IMR-90 (cell line): ENCODE measurements at regions not wholly inside any gene's neighbourhood (a gene's known extent, or its start where the extent isn't known, plus 50 kb on each side); places are given as distances from the start of the nearest gene placed in this dataset.

ENCODE experiments used
- ATAC-seq: fragments of 200-7000 bp; cut with Tn5 transposase; 2 replicates; pipeline ENCODE4 v1.9.1; 2020; ENCODE audit warnings: low read depth, mild to moderate bottlenecking, moderate library complexity
- BruUV-seq: library from RNA; stranded (reverse); fragments of 400-500 nt; replicated peaks from 2 replicates; lab custom pipeline; 2021; lab: Mats Ljungman, UMichigan
- CTCF ChIA-PET: fragments of 300-600 bp; formaldehyde crosslinking; extraction: SDS; loops from one replicate; lab custom pipeline; 2021; ENCODE audit warnings: antibody characterized with exemption; lab: Yijun Ruan, JAX
- POLR2A ChIA-PET: fragments of 300-600 bp; sonication (Branson Sonifier 250); formaldehyde crosslinking; loops from one replicate; lab custom pipeline; 2022; ENCODE audit warnings: antibody characterized with exemption; ENCODE audit not compliant: unreplicated experiment; lab: Charles Lee
- DNase-seq: peaks from one replicate; pipeline ENCODE4 v3.0.0; 2013
- H2AFZ ChIP-seq: replicated peaks from 2 replicates; pipeline ENCODE3; 2013; ENCODE audit warnings: low read length, mild to moderate bottlenecking; ENCODE audit not compliant: poor library complexity
- H2AK5ac ChIP-seq: 2 replicates; pipeline ENCODE4 v1.6.1; 2013; ENCODE audit warnings: low read depth, low read length, inconsistent platforms
- H2AK9ac ChIP-seq: replicated peaks from 2 replicates; pipeline ENCODE3; 2013; ENCODE audit warnings: mild to moderate bottlenecking, low read depth, low read length, moderate library complexity; ENCODE audit not compliant: poor library complexity
- H2BK120ac ChIP-seq: 2 replicates; pipeline ENCODE4 v1.6.1; 2013; ENCODE audit warnings: low read depth, low read length, inconsistent platforms
- H2BK15ac ChIP-seq: 3 replicates; pipeline ENCODE4 v1.6.1; 2013; ENCODE audit warnings: low read depth, low read length, inconsistent platforms
- H2BK20ac ChIP-seq: 2 replicates; pipeline ENCODE4 v1.6.1; 2013; ENCODE audit warnings: low read depth, mild to moderate bottlenecking, inconsistent platforms, low read length, moderate library complexity
- H2BK5ac ChIP-seq: 2 replicates; pipeline ENCODE4 v1.6.1; 2013; ENCODE audit warnings: mild to moderate bottlenecking, low read depth, low read length, inconsistent platforms; ENCODE audit not compliant: poor library complexity, severe bottlenecking
- H3K14ac ChIP-seq: replicated peaks from 2 replicates; pipeline ENCODE4 v1.6.1; 2013; ENCODE audit warnings: low read depth, low read length, inconsistent platforms
- H3K18ac ChIP-seq: 2 replicates; pipeline ENCODE4 v1.6.1; 2013; ENCODE audit warnings: low read depth, low read length, control low read depth
- H3K23ac ChIP-seq: 2 replicates; pipeline ENCODE4 v1.6.1; 2013; ENCODE audit warnings: low read depth, low read length, inconsistent platforms
- H3K27ac ChIP-seq: 2 replicates; pipeline ENCODE4 v1.5.1; 2013; ENCODE audit warnings: mild to moderate bottlenecking, control low read depth, low read length; ENCODE audit not compliant: insufficient read depth
- H3K27me3 ChIP-seq: 2 replicates; pipeline ENCODE4 v1.6.1; 2013; ENCODE audit warnings: low read length; ENCODE audit not compliant: control insufficient read depth, insufficient read depth
- H3K36me3 ChIP-seq: 2 replicates; pipeline ENCODE4 v1.6.1; 2013; ENCODE audit warnings: low read length, mixed read lengths; ENCODE audit not compliant: control insufficient read depth, insufficient read depth
- H3K4ac ChIP-seq: 2 replicates; pipeline ENCODE4 v1.6.1; 2013; ENCODE audit warnings: low read depth, low read length, inconsistent platforms
- H3K4me1 ChIP-seq: 2 replicates; pipeline ENCODE4 v1.6.1; 2013; ENCODE audit warnings: low read length, mixed read lengths; ENCODE audit not compliant: control insufficient read depth, insufficient read depth
- H3K4me2 ChIP-seq: 2 replicates; pipeline ENCODE4 v1.6.1; 2013; ENCODE audit warnings: low read depth, mild to moderate bottlenecking, control low read depth, low read length, moderate library complexity
- H3K4me3 ChIP-seq: 2 replicates; pipeline ENCODE4 v1.5.1; 2013; ENCODE audit warnings: low read depth, mild to moderate bottlenecking, control low read depth, low read length, moderate library complexity; ENCODE audit not compliant: insufficient read depth
- H3K56ac ChIP-seq: 2 replicates; pipeline ENCODE4 v1.6.1; 2013; ENCODE audit warnings: low read length, inconsistent platforms; ENCODE audit not compliant: insufficient read depth; ENCODE audit errors: extremely low read depth
- H3K79me1 ChIP-seq, 2 experiments: 2 replicates each; pipeline ENCODE4 v1.6.1; 2013; ENCODE audit warnings: low read length in 2 of 2, inconsistent platforms in 1 of 2, low read depth in 1 of 2
- H3K9ac ChIP-seq: 2 replicates; pipeline ENCODE4 v1.6.1; 2013; ENCODE audit warnings: low read depth, low read length, control low read depth
- H3K9me1 ChIP-seq: 2 replicates; pipeline ENCODE4 v1.6.1; 2013; ENCODE audit warnings: low read length, inconsistent platforms; ENCODE audit not compliant: insufficient read depth
- H3K9me3 ChIP-seq: 2 replicates; pipeline ENCODE4 v1.6.1; 2013; ENCODE audit warnings: low read length; ENCODE audit not compliant: control insufficient read depth, insufficient read depth
- H4K20me1 ChIP-seq: 2 replicates; pipeline ENCODE4 v1.6.1; 2013; ENCODE audit warnings: low read length, inconsistent platforms; ENCODE audit not compliant: insufficient read depth
- H4K5ac ChIP-seq: 2 replicates; pipeline ENCODE4 v1.6.1; 2013; ENCODE audit warnings: mild to moderate bottlenecking, low read depth, low read length, control low read depth
- H4K8ac ChIP-seq, 2 experiments: 2 replicates each; pipeline ENCODE4 v1.6.1; 2013; ENCODE audit warnings: low read depth in 2 of 2, low read length in 2 of 2, control low read depth in 1 of 2, inconsistent platforms in 1 of 2
- H4K91ac ChIP-seq: 2 replicates; pipeline ENCODE4 v1.6.1; 2013; ENCODE audit warnings: low read depth, low read length, inconsistent platforms; ENCODE audit not compliant: insufficient read depth
- CEBPB ChIP-seq: IDR thresholded peaks from 2 replicates; pipeline ENCODE4 v1.6.1; 2012; ENCODE audit warnings: low read depth, low read length, improper control_type of control experiment
- MAFK ChIP-seq: IDR thresholded peaks from 2 replicates; pipeline ENCODE4 v1.6.1; 2012; ENCODE audit warnings: low read depth, low read length, improper control_type of control experiment
- MAZ ChIP-seq: IDR thresholded peaks from 2 replicates; pipeline ENCODE4 v1.6.1; 2012; ENCODE audit warnings: low read depth, mild to moderate bottlenecking, low read length, improper control_type of control experiment, moderate library complexity, borderline replicate concordance
- POLR2A ChIP-seq: IDR thresholded peaks from 2 replicates; pipeline ENCODE4 v1.6.1; 2012; ENCODE audit warnings: mild to moderate bottlenecking, low read depth, low read length
- SMC3 ChIP-seq: fragments of 150-350 bp; IDR thresholded peaks from 2 replicates; pipeline ENCODE4 v1.6.1; 2016; ENCODE audit warnings: low read depth, mild to moderate bottlenecking, antibody characterized with exemption, low read length, moderate library complexity
- WGBS, 2 experiments: methylation state at CpG; one replicate each; pipeline versions ENCODE4 v1.1.5 to v1.1.7; 2013; ENCODE audit warnings: missing lambda C conversion rate in 2 of 2; ENCODE audit not compliant: insufficient read length in 1 of 2; ENCODE audit errors: extremely low coverage in 2 of 2; 5-methylcytosine and 5-hydroxymethylcytosine counted together
- dilution Hi-C: fragments of 300-500 bp; cut with HindIII; formaldehyde crosslinking; loops from one replicate; pipeline ENCODE4 v1.14.3; 2018; ENCODE audit warnings: low sequenced_read_pairs; ENCODE audit not compliant: unreplicated experiment
- in situ Hi-C: fragments of 300-500 bp; cut with MboI; formaldehyde crosslinking; loops from 3 replicates; pipeline ENCODE4 v1.14.3; 2019; ENCODE audit warnings: low sequenced_read_pairs, inconsistent platforms, mixed read lengths
- intact Hi-C: fragments of 100-400 bp; cut with micrococcal nuclease; formaldehyde crosslinking; loops from 2 replicates; pipeline ENCODE4 v1.10.0; 2022
- TF ChIP-seq, protein P1 (sequence below): fragments of 150-350 bp; IDR thresholded peaks from 2 replicates; pipeline ENCODE4 v1.6.1; 2016; ENCODE audit warnings: low read depth, mild to moderate bottlenecking, low read length, moderate library complexity, borderline replicate concordance

DNA sequence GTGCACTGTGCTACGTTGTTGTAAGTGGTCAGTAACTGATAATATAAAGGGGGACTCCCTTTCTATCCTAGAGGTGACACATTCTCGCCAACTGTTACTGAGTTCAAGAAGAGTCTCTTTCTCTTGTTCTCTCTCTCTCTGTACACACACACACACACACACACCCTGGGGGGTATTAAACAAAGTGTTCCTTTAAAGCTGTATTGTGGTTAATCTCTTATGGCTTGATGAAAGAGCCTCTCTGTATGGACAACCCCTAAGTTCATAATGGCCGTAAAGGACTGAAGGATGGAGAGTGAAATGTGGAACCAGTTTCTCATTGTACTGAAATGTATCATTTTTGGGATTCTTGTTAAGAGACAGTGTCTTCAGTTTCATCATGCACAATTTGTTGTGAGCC lies 145.2 kb upstream of the BMPER start:
- Histone ChIP-seq H3K4me3 (no peak overlapping the region), H3K4me1 (peaks cover 4% of the 10 kb centered on the region; the same call in 1 of the 2 replicates), H3K9ac (no peak overlapping the region), H3K36me3 (no peaks in the 10 kb centered on the region), H2BK20ac (no peak overlapping the region), H3K9me1 (no peaks in the 10 kb centered on the region), H2BK5ac (no peak overlapping the region), H3K27me3 (no peaks in the 10 kb centered on the region), H3K27ac (no peak overlapping the region), H2AFZ (no peak overlapping the region), H3K4me2 (no peak overlapping the region), H4K20me1 (no peaks in the 10 kb centered on the region), H2AK9ac (no peak overlapping the region), H4K5ac (no peak overlapping the region), H3K23ac (no peak overlapping the region), H3K56ac (no peak overlapping the region), H2AK5ac (no peak overlapping the region), H3K4ac (no peak overlapping the region), H3K9me3 (no peaks in the 10 kb centered on the region), H3K79me1 (no peaks in the 10 kb centered on the region), H2BK120ac (no peak overlapping the region), H4K8ac (no peak overlapping the region), H4K91ac (no peak overlapping the region), H3K14ac (no peak overlapping the region), H2BK15ac (no peak overlapping the region), H3K18ac (no peak overlapping the region)
- no peak for DNase-seq
- dilution Hi-C loops (no loop called here), in situ Hi-C loops (loop anchor here (10.0 kb wide), 1 partner anchor 135 kb away; no protein-coding TSS in a partner anchor), intact Hi-C loops (no loop called here)
- CTCF ChIA-PET = interaction anchor here (1.7 kb wide), 1 partner anchor 148 kb away, joined by 5 read pairs; no protein-coding TSS in a partner anchor
- POLR2A ChIA-PET = no interaction called here
- BruUV-seq = no TSS peak
- ATAC-seq = no peak
- TF ChIP-seq SMC3 = no peak
- no peak for TF ChIP-seq CEBPB
- TF ChIP-seq MAZ = no peak
- TF ChIP-seq MAFK = no peak
- TF ChIP-seq, protein P1, sequence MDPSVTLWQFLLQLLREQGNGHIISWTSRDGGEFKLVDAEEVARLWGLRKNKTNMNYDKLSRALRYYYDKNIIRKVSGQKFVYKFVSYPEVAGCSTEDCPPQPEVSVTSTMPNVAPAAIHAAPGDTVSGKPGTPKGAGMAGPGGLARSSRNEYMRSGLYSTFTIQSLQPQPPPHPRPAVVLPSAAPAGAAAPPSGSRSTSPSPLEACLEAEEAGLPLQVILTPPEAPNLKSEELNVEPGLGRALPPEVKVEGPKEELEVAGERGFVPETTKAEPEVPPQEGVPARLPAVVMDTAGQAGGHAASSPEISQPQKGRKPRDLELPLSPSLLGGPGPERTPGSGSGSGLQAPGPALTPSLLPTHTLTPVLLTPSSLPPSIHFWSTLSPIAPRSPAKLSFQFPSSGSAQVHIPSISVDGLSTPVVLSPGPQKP = no peak
- no peak for TF ChIP-seq POLR2A
- no CpG with 5 or more reads among the region's 3 CpGs for WGBS, 2 experiments
